Endothelial cell of umbilical vein (primary cell): ENCODE measurements at regions not wholly inside any gene's neighbourhood (a gene's known extent, or its start where the extent isn't known, plus 50 kb on each side); places are given as distances from the start of the nearest gene placed in this dataset.

Experiments
- BruUV-seq: library from RNA; stranded (reverse); fragments of 400-500 nt; replicated peaks from 2 replicates; lab custom pipeline; 2021; lab: Mats Ljungman, UMichigan
- CTCF ChIA-PET: fragments of 300-600, 350-600 bp; sonication (Branson Sonifier 250); formaldehyde crosslinking; loops from one replicate; lab custom pipeline; 2021; ENCODE audit warnings: antibody characterized with exemption, inconsistent platforms; lab: Charles Lee
- POLR2A ChIA-PET: fragments of 300-600, 350-600 bp; sonication (Branson Sonifier 250); formaldehyde crosslinking; loops from one replicate; lab custom pipeline; 2021; ENCODE audit warnings: antibody characterized with exemption, inconsistent platforms; lab: Charles Lee
- DNase-seq: peaks from one replicate; pipeline ENCODE4 v3.0.0-alpha.2; 2011; ENCODE audit warnings: low read depth, low spot score
- FAIRE-seq: peaks from 2 replicates; lab custom pipeline; 2011; peaks lifted over from hg19 to GRCh38; lab: Jason Lieb, UNC
- H2AFZ ChIP-seq: 2 replicates; pipeline ENCODE4 v1.6.0; 2012; ENCODE audit warnings: low read depth, low read length, control low read depth, inconsistent platforms
- H3K27ac ChIP-seq: 2 replicates; pipeline ENCODE4 v1.5.1; 2011; ENCODE audit warnings: low read depth, mild to moderate bottlenecking, control low read depth, low read length, moderate library complexity; ENCODE audit not compliant: insufficient read depth
- H3K27me3 ChIP-seq, 2 experiments: 2 replicates each; pipeline versions ENCODE4 v1.6.0 to v1.6.1; 2011; ENCODE audit warnings: low read length in 2 of 2, mixed read lengths in 1 of 2; ENCODE audit not compliant: control insufficient read depth in 2 of 2, insufficient read depth in 2 of 2
- H3K36me3 ChIP-seq, 2 experiments: 2 replicates in 1 of 2; 3 replicates in 1 of 2; pipeline ENCODE4 v1.5.1; 2011; ENCODE audit warnings: low read length in 2 of 2, mild to moderate bottlenecking in 1 of 2, moderate library complexity in 1 of 2; ENCODE audit not compliant: control insufficient read depth in 2 of 2, insufficient read depth in 2 of 2; ENCODE audit errors: extremely low read depth in 1 of 2
- H3K4me1 ChIP-seq: 3 replicates; pipeline ENCODE4 v1.5.1; 2011; ENCODE audit warnings: mild to moderate bottlenecking, low read length; ENCODE audit not compliant: control insufficient read depth, insufficient read depth; ENCODE audit errors: extremely low read depth
- H3K4me2 ChIP-seq: 2 replicates; pipeline ENCODE4 v1.6.1; 2011; ENCODE audit warnings: low read length, control low read depth, mixed read lengths; ENCODE audit not compliant: insufficient read depth
- H3K4me3 ChIP-seq, 3 experiments: fragments of 200-600 bp in 1 of 3; sonication (generic), shearing (Covaris generic) in 1 of 3; replicated peaks in 1 of 3; 2 replicates each; pipeline ENCODE4 v1.5.1; 2011 to 2016; ENCODE audit warnings: control low read depth in 3 of 3, low read length in 3 of 3, mild to moderate bottlenecking in 2 of 3, inconsistent platforms in 1 of 3, low read depth in 1 of 3, moderate library complexity in 1 of 3; ENCODE audit not compliant: insufficient read depth in 1 of 3
- H3K79me2 ChIP-seq: 2 replicates; pipeline ENCODE4 v1.6.0; 2012; ENCODE audit warnings: low read length, inconsistent platforms; ENCODE audit not compliant: control insufficient read depth, insufficient read depth
- H3K9ac ChIP-seq: replicated peaks from 2 replicates; pipeline ENCODE3; 2011; ENCODE audit warnings: low read length, control low read depth; ENCODE audit not compliant: insufficient read depth; ENCODE audit errors: extremely low read depth
- H3K9me1 ChIP-seq: replicated peaks from 3 replicates; pipeline ENCODE4 v1.6.0; 2011; ENCODE audit warnings: mild to moderate bottlenecking, low read length; ENCODE audit not compliant: control insufficient read depth, insufficient read depth; ENCODE audit errors: extremely low read depth
- H3K9me3 ChIP-seq: replicated peaks from 2 replicates; pipeline ENCODE4 v1.5.1; 2012; ENCODE audit warnings: low read length, inconsistent platforms; ENCODE audit not compliant: control insufficient read depth, insufficient read depth
- H4K20me1 ChIP-seq: replicated peaks from 2 replicates; pipeline ENCODE3; 2011; ENCODE audit warnings: mild to moderate bottlenecking, low read length; ENCODE audit not compliant: control insufficient read depth, insufficient read depth; ENCODE audit errors: extremely low read depth
- CTCF ChIP-seq, 2 donors: IDR thresholded peaks; 1 replicate in 1 of 2; 2 replicates in 1 of 2; pipeline ENCODE4 v1.5.1; 2011; ENCODE audit warnings: low read length in 2 of 2, mild to moderate bottlenecking in 2 of 2, moderate library complexity in 2 of 2, control low read depth in 1 of 2, inconsistent platforms in 1 of 2, low read depth in 1 of 2; ENCODE audit not compliant: insufficient read depth in 1 of 2; ENCODE audit errors: extremely low read depth in 1 of 2
- EZH2 ChIP-seq: IDR thresholded peaks from 2 replicates; pipeline ENCODE4 v1.6.1; 2012; ENCODE audit warnings: borderline replicate concordance, low read depth, mild to moderate bottlenecking, moderate library complexity, low read length, inconsistent platforms; ENCODE audit not compliant: severe bottlenecking
- FOS ChIP-seq: IDR thresholded peaks from 2 replicates; pipeline ENCODE4 v1.6.1; 2011; ENCODE audit warnings: mild to moderate bottlenecking, low read length, moderate library complexity, borderline replicate concordance; ENCODE audit not compliant: insufficient read depth
- MYC ChIP-seq: IDR thresholded peaks from one replicate; pipeline ENCODE4 v1.6.1; 2011; ENCODE audit warnings: mild to moderate bottlenecking, low read depth, low read length
- POLR2A ChIP-seq: IDR thresholded peaks from 2 replicates; pipeline ENCODE4 v1.6.1; 2012; ENCODE audit warnings: low read depth, mild to moderate bottlenecking, control low read depth, low read length
- POLR2AphosphoS5 ChIP-seq: IDR thresholded peaks from 2 replicates; pipeline ENCODE4 v1.6.1; 2012; ENCODE audit warnings: low read depth, mild to moderate bottlenecking, control low read depth, low read length, moderate library complexity; ENCODE audit not compliant: insufficient read depth
- dilution Hi-C: fragments of 300-500 bp; cut with MboI; formaldehyde crosslinking; loops from one replicate; pipeline ENCODE4 v1.15.0; 2019; ENCODE audit warnings: low sequenced_read_pairs; ENCODE audit not compliant: extremely low pct_ligation_motif_present
- intact Hi-C: fragments of 100-400 bp; cut with micrococcal nuclease; formaldehyde crosslinking; loops from one replicate; pipeline ENCODE4 v1.10.0; 2022
- TF ChIP-seq, protein P1 (sequence below): IDR thresholded peaks from 2 replicates; pipeline ENCODE4 v1.6.1; 2011; ENCODE audit not compliant: insufficient read depth, insufficient read length

DNA sequence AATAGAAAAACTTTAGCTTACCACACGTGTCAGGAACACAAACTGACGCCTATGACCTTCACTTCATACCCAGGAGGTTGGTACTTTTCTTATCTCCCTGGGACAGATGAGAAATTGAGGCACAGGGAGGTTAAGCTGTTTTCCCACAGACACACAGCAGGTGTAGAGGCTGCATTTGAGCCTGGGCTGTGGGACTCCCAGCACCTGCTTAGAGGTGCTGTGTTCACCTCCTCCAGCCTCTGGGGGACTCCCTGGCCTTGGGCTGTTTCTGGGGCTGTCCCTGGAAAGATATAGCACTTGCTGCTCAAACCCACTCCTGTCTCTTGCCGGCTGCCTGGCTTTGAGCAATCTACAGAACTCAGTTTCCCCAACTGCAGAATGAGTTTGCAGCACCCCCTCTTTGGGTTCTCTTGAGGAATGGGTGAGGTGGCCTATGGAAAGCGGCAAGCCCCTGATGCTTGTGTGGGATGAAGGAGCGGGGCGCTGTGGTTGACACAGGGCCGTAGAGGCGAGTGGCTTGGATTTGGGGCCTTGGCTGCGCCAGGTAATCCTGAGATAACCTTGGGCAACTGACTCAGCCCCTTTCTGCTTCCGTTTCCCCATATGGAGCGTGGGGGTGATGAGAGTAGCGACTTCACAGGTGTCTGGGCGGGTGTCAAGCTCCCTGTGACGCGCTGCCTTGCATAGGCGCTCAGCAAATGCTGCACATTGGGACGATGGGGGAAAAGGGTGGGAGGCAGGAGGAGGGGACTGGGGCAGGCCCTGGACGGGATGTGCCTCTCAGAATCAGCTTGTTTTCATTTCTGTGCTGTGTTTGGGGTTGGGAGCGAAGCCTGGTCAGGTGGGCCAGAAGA is 104.5 kb upstream of the CIBAR2 start:
- dilution Hi-C loops: no loop called here
- Histone ChIP-seq H3K27ac (no peak overlapping the region), H3K4me3 (no peak overlapping the region), H2AFZ (no peak overlapping the region), H3K9me1 (no peaks in the 10 kb centered on the region), H3K79me2 (no peaks in the 10 kb centered on the region), H3K9me3 (no peaks in the 10 kb centered on the region), H3K4me1 (peaks cover 10% of the 10 kb centered on the region), H3K27me3 (no peaks in the 10 kb centered on the region), H3K36me3 (no peaks in the 10 kb centered on the region), H3K9ac (no peak overlapping the region), H4K20me1 (no peaks in the 10 kb centered on the region), H3K4me2 (no peak overlapping the region)
- CTCF ChIA-PET: interaction anchor here (1.4 to 1.5 kb wide), 2 partner anchors 37 to 44 kb away, joined by 3 to 8 read pairs; no protein-coding TSS in a partner anchor
- TF ChIP-seq MYC (no peak), FOS (no peak), CTCF (IDR thresholded peaks at IDR 0.05; ENCODE audit: extremely low read depth in 1 of 2, insufficient read depth in 1 of 2, low read depth in 1 of 2, low read length in 2 of 2) (no peak), EZH2 (no peak), POLR2A (no peak), POLR2AphosphoS5 (no peak)
- TF ChIP-seq, protein P1, sequence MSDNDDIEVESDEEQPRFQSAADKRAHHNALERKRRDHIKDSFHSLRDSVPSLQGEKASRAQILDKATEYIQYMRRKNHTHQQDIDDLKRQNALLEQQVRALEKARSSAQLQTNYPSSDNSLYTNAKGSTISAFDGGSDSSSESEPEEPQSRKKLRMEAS: no peak
- POLR2A ChIA-PET: no interaction called here
- intact Hi-C loops: no loop called here
- FAIRE-seq (no peak), DNase-seq (no peak)
- BruUV-seq: no TSS peak
